ENCODE measurements at regions not wholly inside any gene's neighbourhood (a gene's known extent, or its start where the extent isn't known, plus 50 kb on each side); places are given as distances from the start of the nearest gene placed in this dataset.

GRCh38 chr5:175290379-175290778 lies 153.6 kb downstream of the DRD1 start:
- FAIRE-seq = no peak
- no peak for DNase-seq (ENCODE audit: insufficient read length, low spot score)

DNA sequence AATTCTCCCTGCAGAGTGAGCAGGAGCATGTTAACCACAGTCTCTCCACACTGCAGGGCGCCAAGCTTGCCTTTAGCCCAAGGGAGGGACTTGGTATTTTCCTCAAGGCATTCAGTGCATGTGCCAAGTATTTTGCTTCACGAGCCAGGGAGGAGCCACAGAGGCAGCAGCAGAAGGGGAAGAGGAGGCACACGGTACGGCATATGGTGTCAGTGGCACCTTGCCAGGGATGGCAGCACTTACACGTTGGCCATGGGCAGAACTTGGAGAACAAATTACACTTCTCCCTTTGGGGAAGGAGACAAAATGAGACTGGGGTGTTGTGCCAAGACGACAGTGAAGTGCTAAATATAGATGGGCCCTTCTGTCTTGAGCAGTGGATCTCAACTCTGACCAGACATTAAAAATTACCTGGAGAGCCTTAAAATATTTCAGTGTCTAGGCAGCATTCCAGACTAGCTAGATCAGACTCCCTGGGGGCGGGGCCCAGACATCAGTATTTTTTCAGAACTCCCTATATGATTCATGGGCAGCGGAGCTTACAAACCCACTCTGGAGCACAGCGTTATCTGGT lies 155.8 kb downstream of the DRD1 start:
- no peak for FAIRE-seq

DNA sequence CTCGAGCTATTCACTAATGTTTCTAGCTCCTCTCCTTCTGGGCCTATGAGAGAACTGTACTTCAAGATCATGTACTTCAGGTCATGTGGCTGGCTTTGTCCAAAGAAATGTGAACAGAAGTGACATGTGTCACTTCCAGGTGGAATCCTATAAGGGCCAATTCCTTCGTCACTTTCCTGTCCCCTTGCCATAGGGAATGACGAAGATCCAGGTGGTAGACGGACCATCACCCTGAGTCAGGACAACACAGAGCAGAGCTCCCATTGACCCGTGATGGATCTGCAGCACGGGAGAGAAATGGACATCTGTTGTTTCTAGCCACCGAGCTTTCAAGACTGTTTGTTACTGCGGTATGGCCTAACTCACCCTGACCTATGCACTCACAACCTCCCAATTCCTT lies 157.0 kb downstream of the DRD1 start:
- FAIRE-seq = no peak
- no peak for DNase-seq (ENCODE audit: insufficient read length, low spot score)

More for the DNA sequence above, 155.8 kb downstream of the DRD1 start:
- no peak for DNase-seq (ENCODE audit: insufficient read length, low spot score)

GRCh38 chr5:175285261-175285660 lies 158.7 kb downstream of the DRD1 start:
- no peak for FAIRE-seq
- no peak for DNase-seq (ENCODE audit: insufficient read length, low spot score)

DNA sequence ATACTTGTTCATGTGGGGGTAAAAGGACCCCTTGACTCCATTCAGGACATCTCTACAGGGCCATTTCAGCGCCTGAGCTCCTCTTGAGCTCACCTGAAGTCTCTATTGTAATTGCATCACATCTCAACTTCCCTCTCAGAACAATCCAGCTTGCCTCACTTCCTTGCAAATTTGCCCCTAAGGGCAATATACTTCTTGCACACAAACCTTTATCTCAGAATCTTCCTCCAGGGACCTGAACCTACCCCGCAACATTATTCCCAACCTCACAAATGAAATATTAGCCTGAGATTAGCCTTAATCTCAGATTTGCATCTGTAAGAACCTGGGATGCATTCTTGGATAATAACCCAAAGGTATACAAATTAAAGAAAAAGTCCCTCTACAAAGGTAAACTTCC lies 159.2 kb downstream of the DRD1 start:
- FAIRE-seq = no peak
- DNase-seq (ENCODE audit: insufficient read length, low spot score) = no peak

GRCh38 chr5:175282611-175283225 lies 161.3 kb downstream of the DRD1 start:
- FAIRE-seq (no peak), DNase-seq (ENCODE audit: insufficient read length, low spot score) (no peak)

DNA sequence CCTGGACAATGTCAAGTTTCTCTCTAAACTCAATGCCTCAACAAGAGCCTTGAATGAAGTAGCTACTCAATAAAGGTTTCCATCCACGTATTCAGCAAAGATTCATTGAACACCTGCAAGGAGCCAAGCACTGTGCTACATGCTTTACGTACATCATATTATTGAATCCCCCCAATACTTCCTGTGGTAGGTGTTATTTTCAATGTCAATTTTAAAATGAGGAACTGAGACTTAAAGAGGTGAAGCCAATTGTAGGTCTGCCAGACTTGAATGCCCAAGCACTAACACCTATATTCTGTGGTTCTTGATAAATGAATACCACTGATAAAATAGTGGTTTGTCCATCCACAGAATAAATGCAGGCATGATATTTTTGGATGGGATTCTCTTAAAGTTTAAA lies 162.3 kb downstream of the DRD1 start:
- DNase-seq (ENCODE audit: insufficient read length, low spot score) = no peak
- no peak for FAIRE-seq

- FAIRE-seq (no peak), DNase-seq (ENCODE audit: insufficient read length, low spot score) (no peak)
Observed at GRCh38 chr5:175281257-175281656, 162.7 kb downstream of the DRD1 start.

DNA sequence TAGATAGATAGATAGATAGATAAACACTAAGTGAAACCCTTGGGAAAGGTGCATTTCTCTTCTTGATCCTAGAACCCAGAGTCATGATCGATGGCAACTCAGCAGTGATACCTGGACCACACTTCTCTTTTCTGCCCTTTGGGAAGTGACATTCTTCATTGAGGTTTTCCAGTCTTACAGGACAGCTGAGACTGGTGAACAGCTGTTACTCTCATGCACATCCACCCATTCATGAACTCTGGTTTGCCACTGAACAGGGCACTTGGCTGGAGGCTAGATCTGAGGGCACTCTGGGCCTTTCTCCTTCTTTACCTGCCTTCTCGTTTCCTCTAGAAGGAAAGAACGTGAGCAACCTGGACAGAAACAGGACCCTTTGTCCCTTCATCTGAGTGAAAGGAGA lies 164.5 kb downstream of the DRD1 start:
- FAIRE-seq = no peak
- DNase-seq (ENCODE audit: insufficient read length, low spot score) = no peak

DNA sequence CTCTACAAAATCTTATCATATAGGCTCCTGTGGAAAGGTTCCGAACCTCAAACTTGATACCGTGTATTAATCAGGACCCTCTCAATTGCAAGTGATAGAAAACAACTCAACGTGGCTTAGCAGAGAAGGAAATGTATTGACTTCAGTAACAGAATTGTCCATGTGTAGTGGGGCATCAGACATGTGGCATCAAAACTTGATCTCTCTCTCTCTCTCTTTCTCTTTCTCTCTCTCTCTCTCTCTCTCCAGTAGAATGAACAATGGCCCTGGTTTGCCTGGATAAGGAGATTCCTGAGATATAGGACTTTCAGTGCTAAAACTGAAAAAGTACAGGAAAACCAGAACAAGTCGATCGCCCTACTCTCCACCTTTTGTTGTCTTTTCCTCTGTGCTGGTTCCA lies 168.2 kb downstream of the DRD1 start:
- DNase-seq (ENCODE audit: insufficient read length, low spot score) (no peak), FAIRE-seq (no peak)

DNA sequence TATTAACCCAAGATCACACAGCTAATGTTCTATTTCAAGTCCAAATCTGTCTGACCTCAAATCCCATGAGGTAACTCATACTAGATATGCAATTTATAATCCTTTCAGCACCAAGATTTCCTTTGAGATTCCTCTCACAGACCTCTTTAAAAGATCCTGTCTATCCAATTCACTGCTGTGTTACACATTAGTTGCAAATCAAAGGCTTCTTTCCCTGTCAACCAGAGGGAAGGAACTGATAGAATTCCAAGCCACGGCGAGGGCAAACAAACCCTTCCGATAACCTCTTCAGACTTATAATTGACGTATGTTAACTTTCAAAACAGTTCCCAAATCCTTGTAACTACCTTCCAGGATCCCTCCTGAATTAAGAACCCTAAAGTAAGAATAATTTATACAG lies 168.9 kb downstream of the DRD1 start:
- no peak for FAIRE-seq
- no peak for DNase-seq (ENCODE audit: insufficient read length, low spot score)

DNA sequence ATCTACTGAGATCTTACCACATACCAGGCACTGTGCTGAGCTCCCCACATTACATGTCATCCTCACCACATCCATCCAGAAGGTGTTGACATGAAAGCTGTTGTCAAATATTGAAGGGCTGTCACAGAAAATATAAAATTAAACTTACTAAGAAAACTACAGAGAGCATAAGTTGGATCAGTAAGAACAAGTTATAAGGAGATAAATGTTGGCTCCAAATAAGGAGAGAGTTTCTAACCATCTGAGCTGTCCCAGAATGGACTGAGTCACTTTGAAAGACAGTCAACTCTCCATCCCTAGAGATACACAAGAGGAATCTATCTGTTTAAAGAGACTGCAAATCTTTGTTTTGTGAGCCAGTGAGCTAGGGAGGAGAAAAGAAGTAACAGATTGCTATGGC lies 169.8 kb downstream of the DRD1 start:
- FAIRE-seq (no peak), DNase-seq (ENCODE audit: insufficient read length, low spot score) (no peak)

DNA sequence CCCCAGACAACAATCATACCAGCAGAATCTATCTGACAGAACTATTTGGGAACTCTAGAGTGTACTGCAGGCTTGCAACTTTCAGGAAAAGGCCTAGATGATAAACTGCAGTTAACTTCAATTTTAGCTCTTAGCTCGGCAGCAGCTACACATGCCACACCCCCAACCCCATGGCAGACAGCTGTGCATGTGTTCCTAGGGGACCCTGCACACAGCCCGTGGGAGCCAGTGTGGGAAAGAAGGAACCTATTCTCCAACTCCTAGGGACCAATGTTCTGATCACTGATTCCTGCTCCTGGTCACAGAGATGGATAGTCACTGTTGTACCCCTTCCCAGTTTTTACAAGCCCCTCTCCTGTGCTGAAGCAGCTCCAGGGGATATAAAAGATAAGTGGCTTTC lies 179.6 kb downstream of the DRD1 start:
- no peak for FAIRE-seq
- no peak for DNase-seq (ENCODE audit: insufficient read length, low spot score)

- no peak for DNase-seq (ENCODE audit: insufficient read length, low spot score)
- no peak for FAIRE-seq
Observed at GRCh38 chr5:175263776-175264175, 180.2 kb downstream of the DRD1 start.

GRCh38 chr5:175261526-175261925 lies 182.5 kb downstream of the DRD1 start:
- DNase-seq (ENCODE audit: insufficient read length, low spot score) (no peak), FAIRE-seq (no peak)

DNA sequence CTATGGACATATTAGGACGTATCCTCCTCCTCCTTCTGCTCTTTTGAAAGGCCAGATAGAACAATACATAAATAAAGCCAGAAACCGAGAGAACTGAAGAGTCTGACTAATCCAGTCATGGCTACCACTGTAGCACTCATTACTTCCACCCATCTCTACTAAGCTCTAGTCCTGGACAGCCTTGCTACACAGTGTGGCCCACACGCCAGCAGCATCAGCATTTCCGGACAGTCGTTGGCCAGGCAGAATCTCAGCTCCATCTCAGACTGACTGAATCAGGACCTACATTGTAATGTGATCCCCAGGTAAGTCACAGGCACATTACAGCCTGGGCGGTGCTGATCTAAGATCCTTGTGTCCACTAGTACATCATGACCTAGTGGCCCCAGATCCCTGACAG lies 182.9 kb downstream of the DRD1 start:
- DNase-seq (ENCODE audit: insufficient read length, low spot score) (no peak), FAIRE-seq (no peak)

DNA sequence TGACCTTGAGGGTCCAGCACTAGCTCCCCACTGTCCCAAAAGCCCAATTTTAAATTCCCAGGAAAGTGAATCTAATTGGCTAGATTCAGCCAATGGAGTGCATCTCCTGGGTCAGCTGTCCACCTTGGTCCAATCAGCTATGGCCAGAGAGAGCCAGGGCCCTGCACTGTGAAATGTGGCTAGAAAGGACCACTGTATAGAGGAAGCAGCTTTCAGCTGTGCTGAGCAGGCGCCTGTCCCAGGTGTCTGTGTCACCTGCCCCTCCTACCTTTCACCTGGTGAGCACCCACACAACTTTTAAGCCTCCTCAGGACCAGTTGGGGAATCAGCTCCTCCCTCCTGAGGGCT lies 186.2 kb downstream of the DRD1 start:
- DNase-seq (ENCODE audit: insufficient read length, low spot score) = no peak
- no peak for FAIRE-seq

DNA sequence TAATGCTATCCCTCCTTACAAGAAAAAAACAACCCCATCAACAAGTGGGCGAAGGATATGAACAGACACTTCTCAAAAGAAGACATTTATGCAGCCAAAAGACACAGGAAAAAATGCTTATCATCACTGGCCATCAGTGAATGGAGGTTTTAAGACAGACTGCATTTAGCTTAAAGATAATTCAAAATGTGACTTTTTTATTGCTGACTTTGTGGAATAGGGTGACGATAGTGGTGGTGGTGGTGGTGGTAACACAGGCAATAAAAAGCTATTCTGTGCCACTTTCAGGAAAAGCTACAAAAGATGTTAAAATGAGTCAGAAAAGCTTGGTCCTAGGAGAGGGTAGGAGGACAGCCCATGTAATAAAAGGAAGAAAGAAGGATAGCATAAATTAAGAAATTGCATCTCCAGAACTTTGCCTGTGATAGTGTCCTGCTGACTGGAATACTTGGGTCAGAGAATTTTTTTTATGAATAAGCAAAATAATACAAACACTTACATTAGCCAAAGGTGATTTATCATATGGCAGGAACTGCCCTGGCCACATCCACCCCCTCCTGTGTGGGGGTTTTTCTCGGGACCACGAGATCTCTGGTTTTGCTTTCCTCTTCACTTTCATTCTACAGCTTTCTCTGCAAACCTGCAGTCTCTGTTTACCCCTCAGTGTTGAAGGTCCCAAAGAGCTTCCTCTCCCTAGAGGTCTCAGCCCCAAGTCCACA lies 186.7 kb downstream of the DRD1 start:
- FAIRE-seq = no peak

DNA sequence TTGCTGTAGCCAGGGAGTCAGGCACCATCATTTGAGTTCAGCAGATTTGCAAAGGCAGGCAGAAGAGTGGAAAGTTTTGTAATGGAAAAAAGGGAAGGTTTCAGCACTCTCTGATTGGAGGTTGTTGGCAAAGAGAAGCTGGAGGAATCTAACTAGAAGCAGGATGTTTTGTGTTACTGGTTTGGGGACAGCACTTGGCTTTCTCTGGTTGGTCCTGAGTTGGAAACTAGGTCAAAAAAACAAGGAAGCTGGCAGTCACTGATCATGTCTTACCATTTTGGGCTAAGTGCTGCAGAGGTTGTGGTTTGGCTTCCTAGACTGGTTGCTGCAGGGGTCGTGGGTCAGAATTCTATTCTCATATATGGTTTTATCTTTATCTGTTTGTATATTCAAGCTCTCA lies 189.8 kb downstream of the DRD1 start:
- FAIRE-seq (no peak), DNase-seq (ENCODE audit: insufficient read length, low spot score) (no peak)

More for the DNA sequence above, 186.7 kb downstream of the DRD1 start:
- no peak for DNase-seq (ENCODE audit: insufficient read length, low spot score)

GRCh38 chr5:175253597-175253996 lies 190.4 kb downstream of the DRD1 start:
- no peak for FAIRE-seq

DNA sequence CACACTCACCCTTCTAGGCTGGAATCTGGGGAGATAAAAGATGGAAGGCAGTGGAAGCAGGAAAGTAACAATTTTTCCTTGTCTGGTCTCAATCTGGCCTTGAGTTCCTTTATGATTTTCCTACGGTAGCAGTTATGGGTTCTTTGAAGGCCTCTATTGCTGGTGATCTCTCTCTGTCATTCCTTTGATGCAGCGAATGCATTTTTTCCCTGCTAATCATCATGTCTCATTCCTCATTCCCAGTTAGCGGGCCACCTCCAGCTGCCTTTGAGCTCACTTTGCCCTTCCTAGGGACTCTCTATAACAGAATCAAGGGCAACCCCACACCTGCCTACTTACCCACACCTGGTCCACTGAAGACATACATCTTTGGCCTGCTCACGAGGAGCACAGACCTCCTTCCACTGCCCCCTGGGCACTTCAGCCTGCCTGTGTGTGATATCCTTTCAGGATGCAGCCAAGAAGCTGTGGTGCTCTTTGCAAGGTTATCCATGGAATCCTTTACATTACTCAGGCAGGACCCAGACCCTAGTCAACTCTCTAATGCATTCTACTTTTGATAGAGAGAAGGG lies 191.7 kb downstream of the DRD1 start:
- no peak for FAIRE-seq
- DNase-seq (ENCODE audit: insufficient read length, low spot score) = no peak

More at GRCh38 chr5:175253597-175253996, 190.4 kb downstream of the DRD1 start:
- no peak for DNase-seq (ENCODE audit: insufficient read length, low spot score)

- DNase-seq (ENCODE audit: insufficient read length, low spot score) = no peak
Observed at GRCh38 chr5:175250426-175250825, 193.6 kb downstream of the DRD1 start.

More at GRCh38 chr5:175250426-175250825, 193.6 kb downstream of the DRD1 start:
- FAIRE-seq = no peak

All from HTR-8/SVneo (cell line).